H1 (cell line): ENCODE measurements at regions not wholly inside any gene's neighbourhood (a gene's known extent, or its start where the extent isn't known, plus 50 kb on each side); places are given as distances from the start of the nearest gene placed in this dataset.

Experiments used
- CTCF ChIA-PET: fragments of 300-600 bp; sonication (Branson Sonifier 250); formaldehyde crosslinking; loops from one replicate; lab custom pipeline; 2021; ENCODE audit not compliant: partially characterized antibody; lab: Charles Lee
- POLR2A ChIA-PET: fragments of 300-600 bp; sonication (Branson Sonifier 250); formaldehyde crosslinking; loops from one replicate; lab custom pipeline; 2021; ENCODE audit warnings: inconsistent platforms; ENCODE audit not compliant: partially characterized antibody; lab: Charles Lee
- DNase-seq, 2 experiments: peaks; one replicate each; pipeline versions ENCODE4 v3.0.0 to v3.0.0-alpha.2; 2010 to 2022; ENCODE audit warnings: low spot score in 2 of 2, low read depth in 1 of 2, mixed read lengths in 1 of 2
- FAIRE-seq: peaks from 2 replicates; lab custom pipeline; 2011; peaks lifted over from hg19 to GRCh38; lab: Jason Lieb, UNC
- H2AFZ ChIP-seq: 2 replicates; pipeline ENCODE4 v1.8.1; 2012; ENCODE audit warnings: low read length, inconsistent platforms
- H2AK5ac ChIP-seq: 2 replicates; pipeline ENCODE4 v1.6.1; 2013; ENCODE audit warnings: low read depth, low read length
- H2BK120ac ChIP-seq: replicated peaks from 2 replicates; pipeline ENCODE3; 2013; ENCODE audit warnings: low read depth, low read length, inconsistent platforms
- H2BK12ac ChIP-seq: 2 replicates; pipeline ENCODE4 v1.6.1; 2013; ENCODE audit warnings: low read depth, low read length
- H2BK15ac ChIP-seq: 2 replicates; pipeline ENCODE4 v1.6.1; 2013; ENCODE audit warnings: low read length
- H2BK20ac ChIP-seq: 2 replicates; pipeline ENCODE4 v1.6.1; 2013; ENCODE audit warnings: low read length
- H2BK5ac ChIP-seq: 2 replicates; pipeline ENCODE4 v1.6.1; 2013; ENCODE audit warnings: low read depth, low read length
- H3K14ac ChIP-seq: 2 replicates; pipeline ENCODE4 v1.6.1; 2013; ENCODE audit warnings: inconsistent platforms; ENCODE audit not compliant: insufficient read length
- H3K18ac ChIP-seq: 2 replicates; pipeline ENCODE4 v1.6.1; 2013; ENCODE audit warnings: low read length; ENCODE audit errors: extremely low read depth
- H3K23ac ChIP-seq: 2 replicates; pipeline ENCODE4 v1.6.1; 2013; ENCODE audit warnings: inconsistent platforms; ENCODE audit not compliant: insufficient read length
- H3K23me2 ChIP-seq: 2 replicates; pipeline ENCODE4 v1.6.1; 2013; ENCODE audit warnings: low read depth, low read length
- H3K27ac ChIP-seq: 2 replicates; pipeline ENCODE4 v1.6.1; 2011; ENCODE audit warnings: low read depth, low read length, inconsistent platforms
- H3K27me3 ChIP-seq, 4 experiments: replicated peaks in 1 of 4; 1 replicate in 1 of 4; 2 replicates in 3 of 4; pipeline versions ENCODE4 v1.6.1 to v1.8.1; 2011 to 2013; ENCODE audit warnings: low read length in 3 of 4, mild to moderate bottlenecking in 3 of 4, inconsistent platforms in 2 of 4, mixed read lengths in 2 of 4, moderate library complexity in 1 of 4; ENCODE audit not compliant: control insufficient read depth in 3 of 4, insufficient read depth in 3 of 4; ENCODE audit errors: extremely low read depth in 1 of 4
- H3K36me3 ChIP-seq, 4 experiments: 2 replicates each; pipeline versions ENCODE4 v1.6.1 to v1.8.1; 2011 to 2013; ENCODE audit warnings: mild to moderate bottlenecking in 4 of 4, low read length in 3 of 4, moderate library complexity in 2 of 4, control low read depth in 1 of 4, inconsistent platforms in 1 of 4; ENCODE audit not compliant: insufficient read depth in 4 of 4, control insufficient read depth in 2 of 4
- H3K4ac ChIP-seq: replicated peaks from 2 replicates; pipeline ENCODE3; 2013; ENCODE audit warnings: low read length, low read depth, mixed read lengths, inconsistent platforms; ENCODE audit not compliant: insufficient read length
- H3K4me1 ChIP-seq, 4 experiments: replicated peaks in 1 of 4; 1 replicate in 1 of 4; 2 replicates in 3 of 4; pipeline versions ENCODE4 v1.6.1 to v1.8.1; 2011 to 2013; ENCODE audit warnings: low read length in 3 of 4, inconsistent platforms in 2 of 4, mixed read lengths in 1 of 4; ENCODE audit not compliant: insufficient read depth in 4 of 4, control insufficient read depth in 3 of 4
- H3K4me2 ChIP-seq, 2 experiments: 2 replicates each; pipeline versions ENCODE4 v1.6.1 to v1.8.1; 2011 to 2013; ENCODE audit warnings: low read depth in 2 of 2, low read length in 2 of 2, control low read depth in 1 of 2, inconsistent platforms in 1 of 2, mild to moderate bottlenecking in 1 of 2; ENCODE audit not compliant: insufficient read depth in 1 of 2
- H3K4me3 ChIP-seq, 4 experiments: fragments of 200-600, 300-600 bp in 1 of 4; sonication (generic), shearing (Covaris generic), sonication (Bioruptor Twin) in 1 of 4; 2 replicates each; pipeline versions ENCODE4 v1.5.1 to v1.8.1; 2011 to 2016; ENCODE audit warnings: low read length in 4 of 4, low read depth in 3 of 4, control low read depth in 2 of 4, inconsistent platforms in 2 of 4, mild to moderate bottlenecking in 2 of 4, mixed read lengths in 1 of 4, moderate library complexity in 1 of 4; ENCODE audit not compliant: insufficient read depth in 2 of 4; ENCODE audit errors: extremely low read depth in 1 of 4
- H3K56ac ChIP-seq: replicated peaks from 2 replicates; pipeline ENCODE3; 2013; ENCODE audit warnings: low read depth, mild to moderate bottlenecking, mixed read lengths, low read length, inconsistent platforms; ENCODE audit not compliant: insufficient read length
- H3K79me1 ChIP-seq: 2 replicates; pipeline ENCODE4 v1.6.1; 2013; ENCODE audit warnings: low read depth, low read length, control low read depth
- H3K79me2 ChIP-seq, 2 experiments: 2 replicates each; pipeline versions ENCODE4 v1.6.1 to v1.8.1; 2012 to 2013; ENCODE audit warnings: low read length in 2 of 2, mild to moderate bottlenecking in 2 of 2, inconsistent platforms in 1 of 2; ENCODE audit not compliant: insufficient read depth in 2 of 2, control insufficient read depth in 1 of 2
- H3K9ac ChIP-seq, 4 experiments: replicated peaks in 1 of 4; 1 replicate in 1 of 4; 2 replicates in 3 of 4; pipeline versions ENCODE4 v1.6.1 to v1.8.1; 2011 to 2013; ENCODE audit warnings: low read depth in 3 of 4, low read length in 3 of 4, control low read depth in 2 of 4, mild to moderate bottlenecking in 2 of 4, moderate library complexity in 2 of 4, inconsistent platforms in 1 of 4; ENCODE audit errors: extremely low read depth in 1 of 4
- H3K9me3 ChIP-seq, 2 experiments: 2 replicates each; pipeline versions ENCODE4 v1.6.1 to v1.8.1; 2012 to 2013; ENCODE audit warnings: mild to moderate bottlenecking in 2 of 2, moderate library complexity in 2 of 2, control low read depth in 1 of 2, inconsistent platforms in 1 of 2, low read depth in 1 of 2, low read length in 1 of 2, mixed read lengths in 1 of 2; ENCODE audit not compliant: insufficient read depth in 2 of 2
- H4K20me1 ChIP-seq, 2 experiments: replicated peaks in 1 of 2; 2 replicates each; pipeline versions ENCODE3 to v1.8.1; 2011 to 2013; ENCODE audit warnings: inconsistent platforms in 2 of 2, low read length in 2 of 2, mild to moderate bottlenecking in 1 of 2; ENCODE audit not compliant: insufficient read depth in 2 of 2, control insufficient read depth in 1 of 2
- H4K5ac ChIP-seq: 2 replicates; pipeline ENCODE4 v1.6.1; 2013; ENCODE audit warnings: low read length, low read depth, mixed read lengths, inconsistent platforms; ENCODE audit not compliant: insufficient read length
- H4K8ac ChIP-seq: 2 replicates; pipeline ENCODE4 v1.8.0; 2013; ENCODE audit warnings: mild to moderate bottlenecking, moderate library complexity, low read length, inconsistent platforms; ENCODE audit not compliant: insufficient read depth; ENCODE audit errors: extremely low read depth
- H4K91ac ChIP-seq: replicated peaks from 2 replicates; pipeline ENCODE3; 2013; ENCODE audit warnings: low read length, mixed read lengths, inconsistent platforms; ENCODE audit not compliant: insufficient read length
- CBX5 ChIP-seq: fragments of 300-800, 300-1000 bp; sonication (generic); IDR thresholded peaks from 2 replicates; pipeline ENCODE4 v1.7.1; 2016; ENCODE audit warnings: antibody characterized with exemption, low read length, low read depth
- CEBPB ChIP-seq: IDR thresholded peaks from 2 replicates; pipeline ENCODE4 v1.6.1; 2012; ENCODE audit warnings: low read depth, low read length
- EGR1 ChIP-seq: IDR thresholded peaks from 2 replicates; pipeline ENCODE4 v1.6.1; 2011; ENCODE audit warnings: low read depth, low read length, borderline replicate concordance
- EP300 ChIP-seq, 2 experiments: IDR thresholded peaks; 1 replicate in 1 of 2; 2 replicates in 1 of 2; pipeline ENCODE4 v1.6.1; 2011 to 2012; ENCODE audit warnings: low read depth in 2 of 2, low read length in 2 of 2, mild to moderate bottlenecking in 2 of 2, borderline replicate concordance in 1 of 2, inconsistent platforms in 1 of 2, moderate library complexity in 1 of 2
- GTF2F1 ChIP-seq: IDR thresholded peaks from 2 replicates; pipeline ENCODE4 v1.6.1; 2012; ENCODE audit warnings: low read depth, low read length, improper control_type of control experiment, borderline replicate concordance
- POU5F1 ChIP-seq: IDR thresholded peaks from 2 replicates; pipeline ENCODE4 v1.6.1; 2011; ENCODE audit warnings: low read depth, mild to moderate bottlenecking, low read length, moderate library complexity
- RBBP5 ChIP-seq: IDR thresholded peaks from 2 replicates; pipeline ENCODE4 v1.7.1; 2012; ENCODE audit warnings: low read depth, mild to moderate bottlenecking, inconsistent platforms, low read length, moderate library complexity, borderline replicate concordance
- RFX5 ChIP-seq: IDR thresholded peaks from 2 replicates; pipeline ENCODE4 v1.6.1; 2011; ENCODE audit warnings: low read depth, low read length, improper control_type of control experiment, borderline replicate concordance
- RXRA ChIP-seq: IDR thresholded peaks from 2 replicates; pipeline ENCODE4 v1.6.1; 2011; ENCODE audit warnings: low read depth, mild to moderate bottlenecking, low read length, moderate library complexity; ENCODE audit not compliant: insufficient read depth
- WGBS, 2 experiments: shearing (Covaris generic) in 1 of 2; methylation state at CpG; one replicate each; pipeline versions ENCODE4 v1.1.6 to v1.1.7; 2013 to 2015; ENCODE audit warnings: low lambda C conversion rate in 2 of 2, mixed read lengths in 2 of 2, inconsistent platforms in 1 of 2, low coverage in 1 of 2, missing lambda C conversion rate in 1 of 2; ENCODE audit not compliant: insufficient replicate concordance in 2 of 2, insufficient coverage in 1 of 2, insufficient read length in 1 of 2; ENCODE audit errors: extremely low coverage in 1 of 2, missing lambda C conversion rate in 1 of 2; 5-methylcytosine and 5-hydroxymethylcytosine counted together
- TF ChIP-seq, protein P1 (sequence below): IDR thresholded peaks from 2 replicates; pipeline ENCODE4 v1.6.1; 2012; ENCODE audit warnings: low read length, inconsistent platforms
- TF ChIP-seq, protein P2 (sequence below): IDR thresholded peaks from 2 replicates; pipeline ENCODE4 v1.6.1; 2012; ENCODE audit warnings: inconsistent platforms

DNA sequence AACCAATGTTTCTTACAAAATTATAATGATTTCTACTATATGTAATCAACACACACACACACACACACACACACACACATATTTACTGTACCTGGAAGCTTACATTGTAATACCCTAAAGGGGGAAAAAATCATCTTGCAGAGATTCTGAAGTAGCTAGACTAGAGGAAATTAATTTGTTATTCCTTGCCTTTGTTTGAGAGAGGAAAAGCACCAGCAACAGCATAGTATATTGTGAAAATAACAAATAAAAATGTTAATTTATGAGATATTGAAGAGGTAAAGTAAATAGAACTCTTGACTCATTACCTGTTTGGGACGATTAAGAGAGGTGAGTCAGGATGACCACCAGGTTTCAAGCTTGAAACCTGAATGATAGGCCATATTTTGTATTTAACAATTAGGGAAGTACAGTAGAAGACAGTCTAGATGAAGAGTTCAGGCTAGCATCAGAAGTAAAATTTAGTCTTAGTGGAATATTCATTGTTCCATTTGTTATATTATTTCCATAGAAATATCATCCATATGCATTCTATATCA lies 873.4 kb upstream of the PCDH10 start:
- Histone ChIP-seq H3K4me2 (no peak overlapping the region), H4K20me1 (no peaks in the 10 kb centered on the region), H3K27me3 (no peaks in the 10 kb centered on the region), H3K4ac (no peak overlapping the region), H4K91ac (no peak overlapping the region), H2BK120ac (no peak overlapping the region), H3K27ac (no peak overlapping the region), H3K23ac (no peak overlapping the region), H2BK12ac (no peak overlapping the region), H3K4me3 (no peak overlapping the region), H2AK5ac (no peak overlapping the region), H3K36me3 (no peaks in the 10 kb centered on the region; a peak in 1 of 8 replicates), H3K14ac (no peak overlapping the region), H4K5ac (no peak overlapping the region), H3K9ac (no peak overlapping the region), H3K23me2 (no peaks in the 10 kb centered on the region), H2BK15ac (no peak overlapping the region), H3K4me1 (no peaks in the 10 kb centered on the region), H3K9me3 (peaks cover 0 to 5% of the 10 kb centered on the region in 2 experiments; a peak in 1 of 4 replicates), H3K18ac (no peak overlapping the region), H4K8ac (no peak overlapping the region), H3K79me2 (no peaks in the 10 kb centered on the region), H2AFZ (no peak overlapping the region), H3K79me1 (no peaks in the 10 kb centered on the region), H3K56ac (no peak overlapping the region)
- DNase-seq = no peak
- no peak for FAIRE-seq
- WGBS, 2 experiments = 94% methylated on average over 1 of the region's 1 CpG; no CpG with 5 or more reads in 1 of the 2 experiments
- POLR2A ChIA-PET = no interaction called here
- TF ChIP-seq RXRA = no peak
- TF ChIP-seq EGR1 = no peak
- no peak for TF ChIP-seq POU5F1
- TF ChIP-seq CEBPB = no peak
- TF ChIP-seq RBBP5 = no peak
- no peak for TF ChIP-seq GTF2F1
- TF ChIP-seq CBX5 = no peak
- TF ChIP-seq EP300 (IDR thresholded peaks at IDR 0.05; ENCODE audit: borderline replicate concordance in 1 of 2, low read depth in 2 of 2, low read length in 2 of 2) = no peak
- TF ChIP-seq, protein P1, sequence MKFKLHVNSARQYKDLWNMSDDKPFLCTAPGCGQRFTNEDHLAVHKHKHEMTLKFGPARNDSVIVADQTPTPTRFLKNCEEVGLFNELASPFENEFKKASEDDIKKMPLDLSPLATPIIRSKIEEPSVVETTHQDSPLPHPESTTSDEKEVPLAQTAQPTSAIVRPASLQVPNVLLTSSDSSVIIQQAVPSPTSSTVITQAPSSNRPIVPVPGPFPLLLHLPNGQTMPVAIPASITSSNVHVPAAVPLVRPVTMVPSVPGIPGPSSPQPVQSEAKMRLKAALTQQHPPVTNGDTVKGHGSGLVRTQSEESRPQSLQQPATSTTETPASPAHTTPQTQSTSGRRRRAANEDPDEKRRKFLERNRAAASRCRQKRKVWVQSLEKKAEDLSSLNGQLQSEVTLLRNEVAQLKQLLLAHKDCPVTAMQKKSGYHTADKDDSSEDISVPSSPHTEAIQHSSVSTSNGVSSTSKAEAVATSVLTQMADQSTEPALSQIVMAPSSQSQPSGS = no peak
- TF ChIP-seq, protein P2, sequence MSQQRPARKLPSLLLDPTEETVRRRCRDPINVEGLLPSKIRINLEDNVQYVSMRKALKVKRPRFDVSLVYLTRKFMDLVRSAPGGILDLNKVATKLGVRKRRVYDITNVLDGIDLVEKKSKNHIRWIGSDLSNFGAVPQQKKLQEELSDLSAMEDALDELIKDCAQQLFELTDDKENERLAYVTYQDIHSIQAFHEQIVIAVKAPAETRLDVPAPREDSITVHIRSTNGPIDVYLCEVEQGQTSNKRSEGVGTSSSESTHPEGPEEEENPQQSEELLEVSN = no peak
- TF ChIP-seq RFX5 = no peak
- TF ChIP-seq, all 59 proteins: peak for 0
- CTCF ChIA-PET = interaction anchor here (0.9 to 1.2 kb wide), 2 partner anchors 11 to 12 kb away, joined by 3 to 4 read pairs; no protein-coding TSS in a partner anchor
- H2BK5ac ChIP-seq = no peak overlapping the region
- no peak overlapping the region for H2BK20ac ChIP-seq
